ENCODE measurements at regions not wholly inside any gene's neighbourhood (a gene's known extent, or its start where the extent isn't known, plus 50 kb on each side); places are given as distances from the start of the nearest gene placed in this dataset.

- TF ChIP-seq ZNF384 (IDR thresholded peaks at IDR 0.05): no peak
- TF ChIP-seq FOXK2 (IDR thresholded peaks at IDR 0.05): no peak
- no peak for TF ChIP-seq LEF1 (IDR thresholded peaks at IDR 0.05; ENCODE audit: borderline replicate concordance)
- no peak for TF ChIP-seq BHLHE40 (IDR thresholded peaks at IDR 0.05; ENCODE audit: borderline replicate concordance)
- TF ChIP-seq PKNOX1 (IDR thresholded peaks at IDR 0.05): no peak
- no peak for TF ChIP-seq NFRKB (IDR thresholded peaks at IDR 0.05)
- no peak for TF ChIP-seq SUZ12 (IDR thresholded peaks at IDR 0.05)
- TF ChIP-seq FOXM1 (IDR thresholded peaks at IDR 0.05; ENCODE audit: borderline replicate concordance): no peak
- TF ChIP-seq TARDBP (IDR thresholded peaks at IDR 0.05): no peak
- TF ChIP-seq FOXA1 (IDR thresholded peaks at IDR 0.05): no peak
- no peak for TF ChIP-seq ARNT (IDR thresholded peaks at IDR 0.05)
- no peak for TF ChIP-seq ELF4 (IDR thresholded peaks at IDR 0.05)
Measured at GRCh38 chr11:92611157-92611556, 358.3 kb upstream of the MTNR1B start.

Data from HEK293T (cell line).